ENCODE measurements at regions not wholly inside any gene's neighbourhood (a gene's known extent, or its start where the extent isn't known, plus 50 kb on each side); places are given as distances from the start of the nearest gene placed in this dataset.

GRCh38 chr6:11900662-11901598 is 111.2 kb upstream of the HIVEP1 start:
- no peak for ATAC-seq
- no peaks in the 10 kb centered on the region for H3K36me3 ChIP-seq
- H3K27me3 ChIP-seq: no peaks in the 10 kb centered on the region
- H3K4me1 ChIP-seq: no peaks in the 10 kb centered on the region
- no peak overlapping the region for H3K27ac ChIP-seq
- TF ChIP-seq POLR2AphosphoS5 (IDR thresholded peaks at IDR 0.05) (no peak), POLR2A (IDR thresholded peaks at IDR 0.05) (no peak), EP300 (IDR thresholded peaks at IDR 0.05) (no peak)
- TF ChIP-seq, protein P1, sequence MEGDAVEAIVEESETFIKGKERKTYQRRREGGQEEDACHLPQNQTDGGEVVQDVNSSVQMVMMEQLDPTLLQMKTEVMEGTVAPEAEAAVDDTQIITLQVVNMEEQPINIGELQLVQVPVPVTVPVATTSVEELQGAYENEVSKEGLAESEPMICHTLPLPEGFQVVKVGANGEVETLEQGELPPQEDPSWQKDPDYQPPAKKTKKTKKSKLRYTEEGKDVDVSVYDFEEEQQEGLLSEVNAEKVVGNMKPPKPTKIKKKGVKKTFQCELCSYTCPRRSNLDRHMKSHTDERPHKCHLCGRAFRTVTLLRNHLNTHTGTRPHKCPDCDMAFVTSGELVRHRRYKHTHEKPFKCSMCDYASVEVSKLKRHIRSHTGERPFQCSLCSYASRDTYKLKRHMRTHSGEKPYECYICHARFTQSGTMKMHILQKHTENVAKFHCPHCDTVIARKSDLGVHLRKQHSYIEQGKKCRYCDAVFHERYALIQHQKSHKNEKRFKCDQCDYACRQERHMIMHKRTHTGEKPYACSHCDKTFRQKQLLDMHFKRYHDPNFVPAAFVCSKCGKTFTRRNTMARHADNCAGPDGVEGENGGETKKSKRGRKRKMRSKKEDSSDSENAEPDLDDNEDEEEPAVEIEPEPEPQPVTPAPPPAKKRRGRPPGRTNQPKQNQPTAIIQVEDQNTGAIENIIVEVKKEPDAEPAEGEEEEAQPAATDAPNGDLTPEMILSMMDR (IDR thresholded peaks at IDR 0.05): no peak
- H3K4me3 ChIP-seq: no peak overlapping the region
- WGBS, 2 donors (ENCODE audit: low coverage in 1 of 2): 66 to 82% methylated on average over 9 to 11 of the region's 14 CpGs
- no peaks in the 10 kb centered on the region for H3K9me3 ChIP-seq

- no peak for ATAC-seq
- no peak overlapping the region for H3K4me3 ChIP-seq
- H3K27me3 ChIP-seq: no peaks in the 10 kb centered on the region
- TF ChIP-seq EP300 (IDR thresholded peaks at IDR 0.05): no peak
- TF ChIP-seq POLR2A (IDR thresholded peaks at IDR 0.05): no peak
- TF ChIP-seq, protein P1 (IDR thresholded peaks at IDR 0.05): no peak
- TF ChIP-seq POLR2AphosphoS5 (IDR thresholded peaks at IDR 0.05): no peak
- H3K4me1 ChIP-seq: no peaks in the 10 kb centered on the region
- no peaks in the 10 kb centered on the region for H3K36me3 ChIP-seq
- 75% methylated on average over 1 of the region's 1 CpG; no CpG with 5 or more reads in 1 of the 2 donors for WGBS, 2 donors (ENCODE audit: low coverage in 1 of 2)
- H3K9me3 ChIP-seq: no peaks in the 10 kb centered on the region
- no peak overlapping the region for H3K27ac ChIP-seq
These were observed 112.5 kb upstream of the HIVEP1 start for GRCh38 chr6:11899645-11900044.

GRCh38 chr6:11894212-11894611 is 115.6 kb upstream of the ADTRP start:
- ATAC-seq: no peak
- H3K9me3 ChIP-seq: no peaks in the 10 kb centered on the region
- no peak overlapping the region for H3K4me3 ChIP-seq
- no peaks in the 10 kb centered on the region for H3K4me1 ChIP-seq
- TF ChIP-seq EP300 (IDR thresholded peaks at IDR 0.05) (no peak), POLR2AphosphoS5 (IDR thresholded peaks at IDR 0.05) (no peak), POLR2A (IDR thresholded peaks at IDR 0.05) (no peak)
- TF ChIP-seq, protein P1 (IDR thresholded peaks at IDR 0.05): no peak
- no peaks in the 10 kb centered on the region for H3K36me3 ChIP-seq
- WGBS, 2 donors (ENCODE audit: low coverage in 1 of 2): 86% methylated on average over 1 of the region's 1 CpG; no CpG with 5 or more reads in 1 of the 2 donors
- H3K27ac ChIP-seq: no peak overlapping the region
- H3K27me3 ChIP-seq: no peaks in the 10 kb centered on the region

GRCh38 chr6:11891547-11891946 is 112.9 kb upstream of the ADTRP start:
- Histone ChIP-seq H3K36me3 (no peaks in the 10 kb centered on the region), H3K9me3 (no peaks in the 10 kb centered on the region), H3K27ac (no peak overlapping the region), H3K4me3 (no peak overlapping the region), H3K4me1 (no peaks in the 10 kb centered on the region), H3K27me3 (no peaks in the 10 kb centered on the region)
- TF ChIP-seq EP300 (IDR thresholded peaks at IDR 0.05) (no peak), POLR2AphosphoS5 (IDR thresholded peaks at IDR 0.05) (no peak), POLR2A (IDR thresholded peaks at IDR 0.05) (no peak)
- TF ChIP-seq, protein P1 (IDR thresholded peaks at IDR 0.05): no peak
- ATAC-seq: no peak

- 18 to 63% methylated on average over 1 of the region's 1 CpG for WGBS, 2 donors (ENCODE audit: low coverage in 1 of 2)
- Histone ChIP-seq H3K27me3 (no peaks in the 10 kb centered on the region), H3K9me3 (no peaks in the 10 kb centered on the region), H3K36me3 (no peaks in the 10 kb centered on the region), H3K4me3 (no peak overlapping the region), H3K4me1 (no peaks in the 10 kb centered on the region), H3K27ac (no peak overlapping the region)
- TF ChIP-seq EP300 (IDR thresholded peaks at IDR 0.05) (no peak), POLR2A (IDR thresholded peaks at IDR 0.05) (no peak)
- TF ChIP-seq, protein P1 (IDR thresholded peaks at IDR 0.05): no peak
- no peak for ATAC-seq
These were observed 112.2 kb upstream of the ADTRP start for GRCh38 chr6:11890849-11891248.
